Endodermal cell (in vitro differentiated cells): ENCODE measurements at regions not wholly inside any gene's neighbourhood (a gene's known extent, or its start where the extent isn't known, plus 50 kb on each side); places are given as distances from the start of the nearest gene placed in this dataset.

Source experiments
- DNase-seq: peaks from one replicate; pipeline ENCODE4 v3.0.0-alpha.2; 2017
- H3K27ac ChIP-seq: 2 replicates; pipeline ENCODE4 v1.5.1; 2013; ENCODE audit warnings: mild to moderate bottlenecking, low read depth, low read length, moderate library complexity
- H3K27me3 ChIP-seq: 2 replicates; pipeline ENCODE4 v1.6.1; 2013; ENCODE audit warnings: mild to moderate bottlenecking, low read length, moderate library complexity; ENCODE audit not compliant: insufficient read depth, control insufficient read depth, poor library complexity, severe bottlenecking
- H3K36me3 ChIP-seq: 2 replicates; pipeline ENCODE4 v1.7.0; 2013; ENCODE audit warnings: mild to moderate bottlenecking, low read length, moderate library complexity; ENCODE audit not compliant: control insufficient read depth, insufficient read depth
- H3K4me1 ChIP-seq: one replicate; pipeline ENCODE4 v1.7.0; 2013; ENCODE audit warnings: low read length; ENCODE audit not compliant: control insufficient read depth, insufficient read depth
- H3K4me3 ChIP-seq: 2 replicates; pipeline ENCODE4 v1.5.1; 2013; ENCODE audit warnings: mild to moderate bottlenecking, low read length, moderate library complexity
- H3K9ac ChIP-seq: 2 replicates; pipeline ENCODE4 v1.6.1; 2013; ENCODE audit warnings: mild to moderate bottlenecking, low read length, moderate library complexity; ENCODE audit not compliant: poor library complexity, severe bottlenecking; ENCODE audit errors: extremely low read depth
- H3K9me3 ChIP-seq: 2 replicates; pipeline ENCODE4 v1.6.1; 2013; ENCODE audit warnings: mild to moderate bottlenecking, low read length, moderate library complexity; ENCODE audit not compliant: control insufficient read depth
- H3K27ac Mint-ChIP-seq: 2 replicates; pipeline ENCODE4 v1.8.0; 2020; ENCODE audit warnings: mixed read lengths
- H3K27me3 Mint-ChIP-seq: 2 replicates; pipeline ENCODE4 v1.8.0; 2021; ENCODE audit warnings: mild to moderate bottlenecking, mixed read lengths; ENCODE audit not compliant: insufficient read depth
- H3K36me3 Mint-ChIP-seq: 2 replicates; pipeline ENCODE4 v1.8.0; 2020; ENCODE audit warnings: low read depth, mixed read lengths
- H3K4me1 Mint-ChIP-seq: 2 replicates; pipeline ENCODE4 v1.8.0; 2020; ENCODE audit warnings: mixed read lengths
- H3K4me3 Mint-ChIP-seq: 2 replicates; pipeline ENCODE4 v1.8.0; 2020; ENCODE audit warnings: mild to moderate bottlenecking, moderate library complexity, mixed read lengths
- H3K9me3 Mint-ChIP-seq: 2 replicates; pipeline ENCODE4 v1.8.0; 2020; ENCODE audit warnings: mild to moderate bottlenecking, mixed read lengths
- WGBS, 2 experiments: methylation state at CpG; one replicate each; pipeline versions ENCODE4 v1.1.5 to v1.1.7; 2013; ENCODE audit warnings: missing lambda C conversion rate in 2 of 2, mixed read lengths in 1 of 2; ENCODE audit not compliant: insufficient coverage in 1 of 2, insufficient read length in 1 of 2; 5-methylcytosine and 5-hydroxymethylcytosine counted together
- TF ChIP-seq, protein P1 (sequence below): fragments of 200-600 bp; sonication (generic); conservative IDR thresholded peaks from 2 replicates; pipeline ENCODE4 v1.5.0; 2021; ENCODE audit warnings: antibody characterized with exemption, mild to moderate bottlenecking

GRCh38 chr4:175906384-175906783 lies 94.3 kb upstream of the GPM6A start:
- TF ChIP-seq, protein P1, sequence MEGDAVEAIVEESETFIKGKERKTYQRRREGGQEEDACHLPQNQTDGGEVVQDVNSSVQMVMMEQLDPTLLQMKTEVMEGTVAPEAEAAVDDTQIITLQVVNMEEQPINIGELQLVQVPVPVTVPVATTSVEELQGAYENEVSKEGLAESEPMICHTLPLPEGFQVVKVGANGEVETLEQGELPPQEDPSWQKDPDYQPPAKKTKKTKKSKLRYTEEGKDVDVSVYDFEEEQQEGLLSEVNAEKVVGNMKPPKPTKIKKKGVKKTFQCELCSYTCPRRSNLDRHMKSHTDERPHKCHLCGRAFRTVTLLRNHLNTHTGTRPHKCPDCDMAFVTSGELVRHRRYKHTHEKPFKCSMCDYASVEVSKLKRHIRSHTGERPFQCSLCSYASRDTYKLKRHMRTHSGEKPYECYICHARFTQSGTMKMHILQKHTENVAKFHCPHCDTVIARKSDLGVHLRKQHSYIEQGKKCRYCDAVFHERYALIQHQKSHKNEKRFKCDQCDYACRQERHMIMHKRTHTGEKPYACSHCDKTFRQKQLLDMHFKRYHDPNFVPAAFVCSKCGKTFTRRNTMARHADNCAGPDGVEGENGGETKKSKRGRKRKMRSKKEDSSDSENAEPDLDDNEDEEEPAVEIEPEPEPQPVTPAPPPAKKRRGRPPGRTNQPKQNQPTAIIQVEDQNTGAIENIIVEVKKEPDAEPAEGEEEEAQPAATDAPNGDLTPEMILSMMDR: no peak
- peaks cover 5% of the 10 kb centered on the region for H3K9me3 Mint-ChIP-seq
- DNase-seq: no peak
- Histone ChIP-seq H3K27ac (no peak overlapping the region), H3K27me3 (no peaks in the 10 kb centered on the region), H3K36me3 (no peaks in the 10 kb centered on the region), H3K4me3 (no peak overlapping the region), H3K4me1 (no peaks in the 10 kb centered on the region), H3K9me3 (no peaks in the 10 kb centered on the region), H3K9ac (no peak overlapping the region)
- 92 to 95% methylated on average over 4 to 5 of the region's 5 CpGs for WGBS, 2 experiments
- H3K27me3 Mint-ChIP-seq: no peaks in the 10 kb centered on the region
- no peak overlapping the region for H3K4me3 Mint-ChIP-seq
- H3K27ac Mint-ChIP-seq: no peak overlapping the region
- H3K36me3 Mint-ChIP-seq: no peaks in the 10 kb centered on the region
- peaks cover 15% of the 10 kb centered on the region for H3K4me1 Mint-ChIP-seq

DNA sequence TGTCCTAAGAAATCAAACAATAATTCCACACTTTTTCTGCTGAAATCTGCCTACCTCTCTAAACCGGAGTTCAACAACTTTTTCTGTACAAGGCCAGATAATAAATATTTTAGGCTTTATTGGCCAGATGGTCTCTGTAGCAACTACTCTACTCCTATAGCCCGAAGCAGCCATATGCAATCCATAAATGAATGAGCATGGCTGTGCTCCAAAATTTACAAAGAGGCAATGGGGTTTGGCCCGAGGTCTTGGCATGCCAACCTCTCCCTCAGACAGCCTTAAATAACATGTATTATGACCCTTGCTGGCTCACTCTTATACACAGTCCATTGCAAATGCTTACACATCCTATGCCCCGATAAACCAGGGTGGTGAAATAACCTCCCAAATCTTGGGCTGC lies 98.6 kb upstream of the GPM6A start:
- Mint-ChIP-seq H3K4me1 (peaks cover 9% of the 10 kb centered on the region), H3K9me3 (no peaks in the 10 kb centered on the region), H3K27ac (no peak overlapping the region), H3K4me3 (no peak overlapping the region), H3K36me3 (no peaks in the 10 kb centered on the region), H3K27me3 (no peaks in the 10 kb centered on the region)
- H3K9me3 ChIP-seq: no peaks in the 10 kb centered on the region
- 94 to 96% methylated on average over 2 to 4 of the region's 4 CpGs for WGBS, 2 experiments
- H3K27ac ChIP-seq: no peak overlapping the region
- H3K4me3 ChIP-seq: no peak overlapping the region
- H3K36me3 ChIP-seq: no peaks in the 10 kb centered on the region
- no peak overlapping the region for H3K9ac ChIP-seq
- TF ChIP-seq, protein P1: no peak
- H3K4me1 ChIP-seq: no peaks in the 10 kb centered on the region
- DNase-seq: no peak
- no peaks in the 10 kb centered on the region for H3K27me3 ChIP-seq

- H3K9me3 ChIP-seq: no peaks in the 10 kb centered on the region
- H3K27ac ChIP-seq: no peak overlapping the region
- no peaks in the 10 kb centered on the region for H3K36me3 ChIP-seq
- no peaks in the 10 kb centered on the region for H3K9me3 Mint-ChIP-seq
- H3K4me3 Mint-ChIP-seq: no peak overlapping the region
- 91 to 100% methylated on average over 2 to 6 of the region's 6 CpGs for WGBS, 2 experiments
- no peak overlapping the region for H3K4me3 ChIP-seq
- H3K9ac ChIP-seq: no peak overlapping the region
- no peaks in the 10 kb centered on the region for H3K36me3 Mint-ChIP-seq
- peaks cover 20% of the 10 kb centered on the region for H3K4me1 Mint-ChIP-seq
- no peak overlapping the region for H3K27ac Mint-ChIP-seq
- no peaks in the 10 kb centered on the region for H3K27me3 ChIP-seq
- DNase-seq: no peak
- TF ChIP-seq, protein P1: peak; percentile 14
- no peaks in the 10 kb centered on the region for H3K4me1 ChIP-seq
- no peaks in the 10 kb centered on the region for H3K27me3 Mint-ChIP-seq
Observed at GRCh38 chr4:175916626-175917351, 104.7 kb upstream of the GPM6A start.
